Activated naive CD4-positive, alpha-beta T cell treated with anti-CD3 and anti-CD28 coated beads, Interleukin-2, amount 50 U/mL, for 24 hours (primary cell): ENCODE measurements at regions not wholly inside any gene's neighbourhood (a gene's known extent, or its start where the extent isn't known, plus 50 kb on each side); places are given as distances from the start of the nearest gene placed in this dataset.
"Not testable (repeated sequence)": the region's sequence is repeated elsewhere in the genome, so short reads cannot be mapped to it uniquely, and the experiment has no call there.

Source experiments
- H3K27ac Mint-ChIP-seq: one replicate; pipeline ENCODE4 v1.8.0; 2021; ENCODE audit warnings: mild to moderate bottlenecking, mixed read lengths
- H3K27me3 Mint-ChIP-seq: one replicate; pipeline ENCODE4 v1.8.0; 2021; ENCODE audit warnings: mixed read lengths
- H3K36me3 Mint-ChIP-seq: one replicate; pipeline ENCODE4 v1.8.0; 2021; ENCODE audit warnings: mixed read lengths
- H3K4me1 Mint-ChIP-seq: one replicate; pipeline ENCODE4 v1.8.0; 2021; ENCODE audit warnings: mixed read lengths
- H3K4me3 Mint-ChIP-seq: one replicate; pipeline ENCODE4 v1.8.0; 2021; ENCODE audit warnings: mild to moderate bottlenecking, mixed read lengths
- H3K9me3 Mint-ChIP-seq: one replicate; pipeline ENCODE4 v1.8.0; 2021; ENCODE audit warnings: mixed read lengths

DNA sequence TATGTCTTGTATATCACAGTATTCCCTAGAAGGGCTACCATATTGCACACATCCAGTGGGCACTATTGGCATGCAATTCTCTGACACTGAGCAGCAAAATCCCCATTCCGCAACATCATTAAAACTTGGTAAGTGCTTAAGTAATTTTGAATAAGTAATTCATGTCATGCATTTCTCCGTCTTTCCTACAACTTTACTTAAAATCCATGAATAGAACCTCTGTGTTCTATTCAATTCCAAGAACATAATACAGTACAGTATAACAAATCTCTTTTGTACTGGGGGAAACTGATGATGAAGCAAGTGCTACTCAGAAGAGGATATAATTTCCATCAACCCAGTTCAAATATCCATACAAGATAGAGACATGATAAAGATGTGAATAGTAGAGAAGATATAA, 80.9 kb upstream of the SEMA3C start:
- no peaks in the 10 kb centered on the region for H3K27me3 Mint-ChIP-seq
- no peaks in the 10 kb centered on the region for H3K36me3 Mint-ChIP-seq
- no peak overlapping the region for H3K4me3 Mint-ChIP-seq
- no peak overlapping the region for H3K27ac Mint-ChIP-seq
- peaks cover 14% of the 10 kb centered on the region for H3K9me3 Mint-ChIP-seq
- H3K4me1 Mint-ChIP-seq = no peaks in the 10 kb centered on the region

- H3K4me3 Mint-ChIP-seq = no peak overlapping the region
- peaks cover 14% of the 10 kb centered on the region for H3K9me3 Mint-ChIP-seq
- H3K36me3 Mint-ChIP-seq = no peaks in the 10 kb centered on the region
- H3K27me3 Mint-ChIP-seq = no peaks in the 10 kb centered on the region
- H3K27ac Mint-ChIP-seq = no peak overlapping the region
- no peaks in the 10 kb centered on the region for H3K4me1 Mint-ChIP-seq
Measured at GRCh38 chr7:80999100-80999499, 80.2 kb upstream of the SEMA3C start.

GRCh38 chr7:80997841-80998240, 79.0 kb upstream of the SEMA3C start:
- Mint-ChIP-seq H3K27me3 (no peaks in the 10 kb centered on the region), H3K27ac (no peak overlapping the region)

DNA sequence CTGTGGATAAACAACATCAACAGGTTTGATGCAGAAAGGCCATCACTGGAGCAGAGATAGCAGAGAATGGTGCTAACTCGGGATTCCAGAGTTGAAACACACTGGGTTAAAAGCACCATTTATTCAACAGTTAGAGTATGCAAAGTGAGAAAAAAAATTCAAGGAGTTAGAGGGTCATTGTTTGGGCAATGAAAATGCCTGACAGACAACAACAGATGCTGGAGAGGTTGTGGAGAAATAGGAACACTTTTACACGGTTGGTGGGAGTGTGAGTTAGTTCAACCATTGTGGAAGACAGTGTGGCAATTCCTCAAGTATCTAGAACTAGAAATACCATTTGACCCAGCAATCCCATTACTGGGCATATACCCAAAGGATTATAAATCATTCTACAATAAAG, 77.4 kb upstream of the SEMA3C start:
- not testable (repeated sequence) for H3K4me1 Mint-ChIP-seq, H3K36me3 Mint-ChIP-seq, H3K27ac Mint-ChIP-seq, H3K27me3 Mint-ChIP-seq, H3K4me3 Mint-ChIP-seq
- H3K9me3 Mint-ChIP-seq = peaks cover 14% of the 10 kb centered on the region

More at GRCh38 chr7:80997841-80998240, 79.0 kb upstream of the SEMA3C start:
- Mint-ChIP-seq H3K36me3 (no peaks in the 10 kb centered on the region), H3K4me3 (no peak overlapping the region), H3K9me3 (peaks cover 14% of the 10 kb centered on the region), H3K4me1 (no peaks in the 10 kb centered on the region)

DNA sequence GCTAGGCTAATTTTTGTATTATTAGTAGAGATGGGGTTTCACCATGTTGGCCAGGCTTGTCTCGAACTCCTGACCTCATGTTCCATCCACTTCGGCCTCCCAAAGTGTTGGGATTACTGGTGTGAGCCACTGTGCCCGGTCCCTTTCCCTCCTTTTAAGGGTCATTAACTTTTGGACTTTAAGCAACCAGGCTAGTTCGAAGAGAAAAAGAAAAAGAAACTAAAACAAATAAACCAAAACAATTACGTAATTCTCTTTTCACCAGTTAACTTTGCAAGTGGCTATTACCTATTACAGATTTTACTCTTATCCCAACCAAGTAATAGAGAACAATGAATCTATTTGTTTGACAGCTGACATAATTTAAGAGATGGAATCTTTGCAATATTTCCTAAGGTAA, 72.8 kb upstream of the SEMA3C start:
- no peak overlapping the region for H3K27ac Mint-ChIP-seq
- H3K9me3 Mint-ChIP-seq = peaks cover 9% of the 10 kb centered on the region
- H3K4me1 Mint-ChIP-seq = no peaks in the 10 kb centered on the region

DNA sequence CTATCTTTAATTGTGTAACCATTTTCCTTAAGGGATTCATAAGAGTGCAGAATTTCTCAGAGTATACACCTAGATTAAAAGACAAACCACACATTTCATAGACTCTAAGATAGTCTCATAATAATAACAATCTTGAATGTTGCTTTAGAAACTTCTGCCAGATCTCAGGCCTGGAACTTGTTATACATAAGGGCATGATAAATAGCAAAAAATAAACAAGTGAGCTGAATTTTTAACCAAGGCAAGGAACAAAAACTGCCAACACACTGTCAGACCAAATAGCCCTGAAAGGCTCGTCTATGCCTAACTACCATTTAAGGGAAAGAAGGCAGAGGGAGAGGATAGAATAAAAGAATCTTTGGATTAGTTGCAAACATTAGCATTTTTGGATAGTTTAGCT, 65.8 kb upstream of the SEMA3C start:
- Mint-ChIP-seq H3K27me3 (no peaks in the 10 kb centered on the region), H3K4me3 (no peak overlapping the region), H3K9me3 (peaks cover 5% of the 10 kb centered on the region), H3K4me1 (no peaks in the 10 kb centered on the region), H3K27ac (no peak overlapping the region), H3K36me3 (no peaks in the 10 kb centered on the region)

More for the DNA sequence above, 72.8 kb upstream of the SEMA3C start:
- no peak overlapping the region for H3K4me3 Mint-ChIP-seq
- H3K27me3 Mint-ChIP-seq = no peaks in the 10 kb centered on the region
- no peaks in the 10 kb centered on the region for H3K36me3 Mint-ChIP-seq

DNA sequence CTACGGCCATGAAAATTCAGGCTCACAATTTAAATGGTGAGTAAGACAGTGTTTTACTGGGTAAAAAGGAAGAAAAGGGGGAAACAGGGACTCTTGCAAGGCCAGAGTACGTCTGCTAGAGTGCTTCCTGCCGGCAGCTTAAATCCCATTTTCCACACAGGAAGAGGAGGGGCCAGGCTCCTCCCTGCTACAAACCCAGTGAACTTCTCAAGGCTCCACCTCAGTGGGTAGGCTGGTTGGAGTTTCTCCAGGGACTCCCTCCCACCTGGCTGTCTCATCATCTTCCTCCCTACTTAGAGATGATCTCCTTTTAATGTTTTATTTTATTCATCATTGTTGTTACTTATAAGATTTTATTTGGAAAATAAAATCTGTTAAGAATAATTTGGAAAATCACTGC, 62.6 kb upstream of the SEMA3C start:
- Mint-ChIP-seq H3K36me3 (no peaks in the 10 kb centered on the region), H3K4me3 (no peak overlapping the region), H3K27ac (no peak overlapping the region), H3K9me3 (peaks cover 6% of the 10 kb centered on the region), H3K4me1 (no peaks in the 10 kb centered on the region), H3K27me3 (no peaks in the 10 kb centered on the region)

- Mint-ChIP-seq H3K27ac (no peak overlapping the region), H3K4me1 (no peaks in the 10 kb centered on the region), H3K9me3 (peaks cover 6% of the 10 kb centered on the region)
Measured at GRCh38 chr7:80977751-80978150, 58.9 kb upstream of the SEMA3C start.

GRCh38 chr7:80974396-80975358, 55.8 kb upstream of the SEMA3C start:
- Mint-ChIP-seq H3K36me3 (no peaks in the 10 kb centered on the region), H3K27me3 (no peaks in the 10 kb centered on the region), H3K27ac (no peak overlapping the region), H3K4me3 (no peak overlapping the region), H3K9me3 (peaks cover 6% of the 10 kb centered on the region), H3K4me1 (no peaks in the 10 kb centered on the region)

More at GRCh38 chr7:80977751-80978150, 58.9 kb upstream of the SEMA3C start:
- Mint-ChIP-seq H3K27me3 (no peaks in the 10 kb centered on the region), H3K36me3 (no peaks in the 10 kb centered on the region), H3K4me3 (no peak overlapping the region)

GRCh38 chr7:80971225-80971624, 52.4 kb upstream of the SEMA3C start:
- H3K9me3 Mint-ChIP-seq = peaks cover 3% of the 10 kb centered on the region
- no peak overlapping the region for H3K27ac Mint-ChIP-seq
- H3K27me3 Mint-ChIP-seq = no peaks in the 10 kb centered on the region
- no peak overlapping the region for H3K4me3 Mint-ChIP-seq
- no peaks in the 10 kb centered on the region for H3K36me3 Mint-ChIP-seq
- H3K4me1 Mint-ChIP-seq = no peaks in the 10 kb centered on the region
